ENCODE measurements at regions not wholly inside any gene's neighbourhood (a gene's known extent, or its start where the extent isn't known, plus 50 kb on each side); places are given as distances from the start of the nearest gene placed in this dataset.

DNA sequence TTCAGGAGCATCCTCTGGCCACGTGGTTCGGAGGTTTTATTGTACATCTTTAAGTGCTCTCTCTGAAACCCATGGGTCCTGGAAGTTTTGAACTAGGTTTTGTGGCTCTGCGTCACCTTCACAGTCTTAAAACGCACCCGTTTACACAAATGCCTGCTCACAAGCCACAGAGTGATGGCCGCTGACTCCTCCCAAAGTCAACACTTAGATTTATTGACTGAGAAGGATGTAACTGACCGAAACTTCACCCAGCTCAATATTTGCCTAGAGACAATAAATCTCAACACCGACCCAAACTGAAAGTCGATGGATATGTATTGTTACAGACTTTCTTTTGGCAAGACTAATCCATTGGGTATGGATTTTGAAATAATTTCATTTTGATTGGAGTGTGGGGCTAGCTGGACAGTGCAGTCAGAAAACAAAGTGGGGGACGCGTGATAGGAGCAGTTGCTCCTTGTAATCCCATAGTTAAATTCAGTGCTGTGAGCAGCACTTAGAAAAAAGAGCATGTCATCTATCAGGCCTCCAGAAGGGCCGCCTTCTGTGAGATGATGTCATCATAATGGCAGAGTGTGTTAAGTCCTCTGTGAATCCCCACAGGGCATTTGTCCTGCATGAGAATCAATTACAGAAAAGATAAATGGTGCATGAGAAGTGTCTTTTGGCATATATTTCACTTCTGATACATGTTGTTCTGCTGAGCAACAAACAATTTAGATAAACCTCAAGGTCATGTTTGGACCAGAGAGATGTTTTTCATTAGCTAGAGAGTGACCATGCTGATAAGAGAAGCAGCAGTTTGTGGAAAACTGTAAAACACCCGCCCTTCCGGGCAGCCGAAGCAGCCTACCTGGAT is 183.7 kb downstream of the INO80D start:
- no peak for DNase-seq (ENCODE audit: low read depth, low spot score)

DNA sequence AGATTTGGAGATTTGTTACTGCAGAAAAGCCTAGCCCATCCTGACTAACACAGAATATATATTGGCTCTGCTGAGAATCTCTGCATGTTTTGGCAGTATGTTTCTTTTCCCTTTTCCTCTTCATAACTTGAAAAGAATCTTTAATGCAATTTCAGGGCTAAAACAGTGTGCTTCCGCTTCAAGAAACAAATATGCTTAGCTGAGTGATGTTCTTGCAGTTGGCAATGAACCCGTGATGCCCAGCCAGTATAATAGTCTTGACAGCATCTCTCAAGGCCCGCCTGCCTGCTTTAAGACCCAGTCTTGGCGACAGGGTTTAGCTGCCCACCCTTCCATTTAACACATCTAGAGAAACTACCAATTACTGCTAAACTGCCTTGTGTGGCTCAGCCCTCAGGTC is 184.5 kb downstream of the INO80D start:
- no peak for DNase-seq (ENCODE audit: low read depth, low spot score)

DNA sequence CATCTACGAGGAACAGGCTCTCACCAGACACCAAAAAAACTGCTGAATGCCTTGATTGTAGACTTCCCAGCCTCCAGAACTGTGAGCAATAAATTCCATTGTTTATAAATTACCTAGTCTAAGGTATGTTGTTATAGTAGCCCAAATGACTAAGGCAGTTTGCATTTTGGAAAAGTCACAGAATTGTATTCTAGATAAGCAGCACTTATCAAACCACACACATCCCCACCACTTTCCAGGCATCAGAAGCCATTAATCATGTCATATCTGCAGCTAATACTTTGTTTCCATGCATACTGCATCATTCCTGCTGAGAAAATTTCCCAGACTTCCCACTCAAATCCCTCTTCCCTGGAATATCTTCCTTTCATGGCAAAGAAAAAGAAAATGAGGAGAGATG is 187.2 kb downstream of the INO80D start:
- DNase-seq (ENCODE audit: low read depth, low spot score) = no peak

DNA sequence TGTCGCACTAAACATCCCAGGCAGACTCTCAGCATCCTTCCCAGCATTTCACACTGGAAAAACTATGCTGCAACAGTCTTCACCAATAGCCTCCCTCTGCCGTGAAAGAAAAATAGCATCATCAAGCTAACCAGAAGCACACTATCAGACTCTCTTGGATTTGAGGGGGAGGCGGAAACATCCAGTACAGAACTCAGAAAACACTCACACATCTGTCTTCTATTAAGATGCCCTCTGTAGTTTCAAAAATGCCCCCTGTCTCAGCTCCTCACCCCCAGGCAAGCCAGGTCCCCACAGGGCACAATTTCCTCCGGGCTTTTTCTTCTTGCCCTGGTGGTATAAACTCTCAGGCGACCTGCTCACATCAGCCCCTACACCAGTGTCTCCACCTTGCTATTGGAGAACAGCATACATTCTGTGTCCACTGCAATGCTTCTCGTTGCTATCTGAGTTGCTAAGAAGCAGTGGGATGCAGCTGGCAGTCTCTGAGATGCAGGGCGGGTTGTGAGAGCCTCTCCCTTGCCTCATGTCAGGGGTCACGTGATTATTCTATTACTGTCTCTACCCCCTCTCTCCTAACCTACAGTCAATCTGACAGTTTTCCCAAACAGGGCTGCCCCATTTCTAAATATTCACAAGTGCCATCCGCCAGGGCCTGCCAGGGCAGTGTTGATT is 189.9 kb downstream of the INO80D start:
- no peak for DNase-seq (ENCODE audit: low read depth, low spot score)

DNA sequence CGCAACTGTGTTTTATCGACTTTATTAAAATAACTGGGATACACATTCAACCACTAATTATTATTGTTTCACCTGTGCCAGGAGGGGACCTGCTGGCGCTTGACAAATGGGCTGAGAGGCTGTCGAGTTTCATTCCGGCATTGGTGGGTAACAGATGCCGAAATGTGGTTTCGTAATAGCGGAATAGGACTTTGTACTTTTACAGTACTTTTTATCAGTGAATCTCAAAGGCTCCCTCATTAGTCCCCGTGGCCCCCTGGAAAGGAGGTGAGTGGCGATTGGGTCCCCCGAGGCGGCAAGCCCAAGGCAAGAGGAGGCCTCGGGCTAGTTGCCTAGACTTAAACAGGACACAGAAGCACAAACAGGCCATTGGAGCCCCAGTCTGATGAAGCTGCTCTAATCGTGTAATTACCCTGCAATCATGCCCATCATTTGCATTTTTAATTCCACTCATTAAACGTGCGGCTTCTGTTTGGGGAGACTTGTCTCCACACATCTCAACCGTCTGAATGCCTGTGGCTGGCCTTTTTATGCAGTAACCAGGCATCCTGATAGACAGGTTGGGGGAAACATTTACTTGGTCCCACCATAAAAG is 193.2 kb downstream of the INO80D start:
- DNase-seq (ENCODE audit: low read depth, low spot score) = no peak

DNA sequence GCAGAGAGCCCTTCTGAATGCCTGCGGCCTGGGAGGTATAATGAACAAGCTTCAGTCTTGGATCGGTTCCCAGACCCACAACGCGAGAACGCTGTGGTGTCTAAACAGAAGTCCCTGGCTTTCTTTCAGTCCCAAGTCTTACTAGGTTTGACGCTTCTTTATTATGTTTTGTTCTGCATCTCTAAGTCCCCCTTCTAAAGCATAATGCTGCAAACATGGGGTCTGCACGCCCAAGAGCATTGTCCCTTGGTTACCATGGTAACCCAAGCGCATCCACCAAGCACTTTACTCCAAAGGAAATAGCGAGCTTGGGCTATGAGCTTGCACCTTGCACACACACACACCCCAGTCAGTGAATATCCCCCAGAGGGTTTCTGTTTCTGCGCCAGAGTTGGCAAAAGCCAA is 193.7 kb downstream of the INO80D start:
- DNase-seq (ENCODE audit: low read depth, low spot score) = no peak

DNA sequence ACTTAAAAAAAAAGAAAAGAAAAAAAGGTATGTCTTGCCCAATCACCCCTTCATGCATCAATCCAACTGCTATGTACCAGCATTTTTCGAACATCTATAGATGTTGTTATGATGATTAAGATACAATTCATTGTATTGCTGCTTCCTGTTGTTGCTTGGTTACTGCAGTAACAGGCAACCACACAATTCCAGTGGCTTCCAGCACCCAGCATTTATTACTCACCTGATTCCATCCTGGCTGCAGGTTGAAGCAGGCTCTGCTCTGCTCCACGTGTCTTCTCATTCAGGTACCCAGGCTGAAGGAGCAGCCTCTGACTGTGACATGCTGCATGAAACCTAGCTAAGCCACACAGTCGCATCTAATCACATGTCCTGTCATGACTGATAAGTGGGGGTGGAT is 196.9 kb downstream of the INO80D start:
- no peak for DNase-seq (ENCODE audit: low read depth, low spot score)

DNA sequence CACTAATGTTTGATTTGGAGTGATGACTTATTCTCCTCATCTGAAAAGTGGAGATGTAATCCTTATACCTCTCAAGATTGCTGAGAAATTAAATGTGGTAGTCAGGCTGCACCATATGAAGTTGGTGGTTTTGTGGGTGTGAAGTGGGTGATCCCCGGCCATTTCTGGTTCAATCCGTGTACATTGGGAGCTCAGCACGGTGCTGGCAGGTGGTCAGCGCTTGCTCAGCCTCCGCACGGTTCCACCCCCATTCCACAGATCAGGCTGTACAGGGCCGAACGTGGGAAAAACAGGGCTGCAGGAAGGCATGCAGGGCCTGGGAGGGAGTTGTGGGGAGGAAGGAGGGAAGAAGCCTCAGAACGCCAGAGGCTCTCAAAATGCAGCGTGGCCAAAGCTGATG is 198.3 kb downstream of the INO80D start:
- no peak for DNase-seq (ENCODE audit: low read depth, low spot score)

DNA sequence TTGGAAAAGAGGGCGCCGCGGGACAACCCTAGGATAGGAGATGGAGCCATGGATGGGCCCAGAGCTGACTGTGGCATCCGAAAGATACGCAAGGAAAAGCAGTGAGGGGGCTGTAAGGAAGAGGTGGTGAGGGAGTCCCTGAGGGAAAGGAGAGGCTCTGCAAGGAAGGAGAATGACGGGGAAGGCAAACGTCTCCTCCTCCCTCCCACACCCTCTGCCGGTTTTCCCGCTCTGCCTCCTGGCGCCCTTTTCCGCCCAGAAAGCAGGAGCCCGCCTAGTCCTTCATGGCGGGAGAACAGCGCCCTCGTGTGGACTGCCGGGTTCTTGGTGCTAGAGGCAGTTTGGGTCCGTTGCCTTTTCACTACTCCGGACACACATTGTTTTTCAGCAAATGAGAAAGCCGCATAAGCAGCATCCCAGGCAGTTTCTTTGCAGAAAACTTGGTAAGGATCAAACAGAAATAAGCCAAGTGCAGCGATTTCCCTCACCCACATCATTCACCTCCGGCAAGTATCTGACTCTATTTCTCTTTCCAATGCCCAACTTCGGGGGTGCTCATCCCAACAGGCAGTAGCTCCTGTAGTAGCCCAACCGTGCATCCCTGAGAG is 200.4 kb downstream of the INO80D start:
- peak; percentile 97 for DNase-seq (ENCODE audit: low read depth, low spot score)

DNA sequence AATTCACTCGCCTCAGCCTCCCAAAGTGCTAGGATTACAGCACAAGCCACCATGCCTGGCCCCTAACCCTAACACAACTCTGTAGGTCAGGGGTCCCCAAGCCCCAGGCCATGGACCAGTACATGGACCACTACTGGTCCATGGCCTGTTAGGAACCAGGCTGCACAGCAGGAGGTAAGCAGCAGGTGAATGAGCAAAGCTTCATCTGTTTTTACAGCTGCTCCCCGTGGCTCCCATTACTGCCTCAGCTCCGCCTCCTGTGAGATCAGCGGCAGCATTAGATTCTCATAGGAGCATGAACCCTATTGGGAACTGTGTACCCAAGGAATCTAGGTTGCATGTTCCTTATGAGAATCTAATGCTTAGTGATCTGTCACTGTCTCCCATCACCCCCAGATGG is 201.7 kb downstream of the NRP2 start:
- DNase-seq (ENCODE audit: low read depth, low spot score) = no peak

DNA sequence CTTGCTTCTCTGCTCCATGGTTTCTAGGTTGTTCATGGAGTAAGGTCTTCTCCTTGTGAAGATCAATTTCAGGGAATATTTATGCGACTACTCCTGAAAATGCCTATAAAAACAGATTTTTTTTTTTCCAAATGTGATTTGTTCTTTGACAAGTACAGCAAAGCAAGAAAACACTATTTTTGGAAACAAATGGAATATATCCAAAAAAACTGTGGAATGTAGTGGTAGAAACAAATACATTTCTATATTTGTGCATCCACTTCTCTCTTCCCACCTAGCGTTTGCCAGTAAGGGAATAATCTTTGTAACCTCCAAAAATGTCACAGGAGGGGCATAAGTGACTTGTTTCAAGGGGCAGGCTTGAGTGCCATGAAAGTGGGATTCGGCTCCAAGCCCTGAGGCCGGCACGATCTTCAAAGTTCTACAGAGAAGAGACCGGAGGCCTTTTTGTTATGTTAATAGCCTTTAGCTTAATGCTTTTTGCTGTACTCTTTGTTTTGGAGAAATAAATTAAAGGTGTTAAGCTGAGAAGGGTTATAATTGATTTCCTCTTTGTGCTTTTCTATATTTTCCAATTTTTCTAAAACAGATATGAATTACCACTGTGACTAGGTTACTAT is 200.6 kb downstream of the NRP2 start:
- peak; percentile 68 for DNase-seq (ENCODE audit: low read depth, low spot score)

DNA sequence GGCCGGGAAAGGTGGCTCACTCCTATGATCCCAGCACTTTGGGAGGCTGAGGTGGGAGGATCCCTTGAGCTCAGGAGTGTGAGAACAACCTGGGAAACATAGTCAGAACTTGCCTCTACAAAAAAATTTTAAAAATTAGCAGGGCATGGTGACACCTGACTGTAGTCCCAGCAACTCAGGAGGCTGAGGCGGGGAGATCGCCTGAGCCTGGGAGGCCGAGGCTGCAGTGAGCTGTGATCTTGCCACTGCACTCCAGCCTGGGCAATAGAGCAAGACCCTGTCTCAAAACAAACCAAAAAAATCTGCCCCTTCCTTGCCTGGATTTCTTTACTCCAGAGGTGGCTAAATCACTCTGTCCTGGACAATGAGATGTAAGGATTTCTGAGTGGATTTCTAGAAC is 197.7 kb downstream of the NRP2 start:
- no peak for DNase-seq (ENCODE audit: low read depth, low spot score)

DNA sequence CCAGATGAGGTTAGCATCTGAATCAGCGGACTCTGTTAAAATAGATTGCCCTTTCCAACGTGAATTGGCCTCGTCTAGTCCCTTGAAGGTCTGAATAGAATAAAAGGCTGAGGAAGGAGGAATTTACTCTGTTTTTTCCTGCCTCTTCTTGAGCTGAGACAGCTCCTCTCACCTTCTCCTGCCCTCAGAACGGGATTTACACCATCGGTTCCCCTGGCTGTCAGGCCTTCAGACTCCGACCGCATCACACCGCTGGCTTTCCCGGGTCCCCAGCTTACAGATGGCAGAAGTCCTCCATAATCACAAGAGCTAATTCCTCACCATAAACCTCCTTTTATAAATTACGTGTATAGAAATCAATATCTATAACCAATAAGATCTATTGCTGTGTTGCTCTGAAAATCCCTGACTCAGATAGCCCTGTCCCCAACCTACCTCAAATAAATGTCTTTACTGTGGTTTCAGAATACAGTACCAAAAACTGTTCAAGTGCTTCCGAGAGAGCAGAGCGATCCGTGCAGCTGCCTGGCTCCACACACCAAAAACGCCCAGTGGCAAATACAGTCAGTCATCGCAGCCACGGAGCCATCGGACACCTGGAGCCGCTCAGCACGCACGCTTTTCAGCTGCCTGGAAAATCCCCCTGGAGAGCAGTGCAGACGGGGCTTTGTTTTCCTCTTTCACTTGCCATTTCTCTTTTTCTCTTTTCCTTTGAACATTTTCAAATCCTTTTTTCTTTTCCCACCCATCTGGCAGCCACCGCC is 196.9 kb downstream of the NRP2 start:
- no peak for DNase-seq (ENCODE audit: low read depth, low spot score)

DNA sequence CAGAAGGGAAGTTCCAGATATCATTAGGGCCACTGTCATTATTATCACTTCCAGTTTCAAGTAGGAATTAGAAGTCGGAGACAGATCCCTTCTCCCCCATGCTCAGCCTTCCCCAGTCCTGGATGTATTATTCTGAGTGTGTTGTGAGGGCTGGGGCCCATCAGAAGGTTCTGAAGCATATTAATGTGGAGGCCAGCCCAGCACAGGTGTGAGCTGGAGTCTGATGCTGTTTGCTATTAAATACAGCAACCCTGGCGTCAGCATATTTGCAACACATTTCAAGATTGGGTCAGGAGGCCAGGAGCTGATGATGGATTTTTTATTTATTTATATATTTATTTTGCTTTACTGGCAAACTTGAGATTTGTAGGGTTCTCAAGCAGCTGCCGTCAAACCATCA is 195.2 kb downstream of the NRP2 start:
- DNase-seq (ENCODE audit: low read depth, low spot score) = no peak

DNA sequence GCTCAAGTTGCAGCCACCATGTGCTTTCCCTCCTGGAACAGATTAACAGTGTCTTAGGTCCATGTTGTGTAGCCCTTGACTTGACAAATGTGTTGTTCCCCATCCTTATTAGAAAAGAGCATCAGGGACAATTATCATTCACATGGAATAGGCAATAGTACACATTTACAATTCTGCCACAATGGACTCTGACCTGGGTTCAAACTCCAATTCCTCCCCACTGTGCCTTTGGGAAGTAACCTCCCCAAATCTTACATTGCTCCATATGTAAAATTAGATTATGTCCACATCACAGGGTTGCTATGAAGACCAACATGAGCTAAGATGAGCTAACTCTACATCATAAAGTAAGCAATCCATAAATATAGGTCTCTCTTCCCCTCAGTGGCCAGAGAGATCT is 193.8 kb downstream of the NRP2 start:
- no peak for DNase-seq (ENCODE audit: low read depth, low spot score)

DNA sequence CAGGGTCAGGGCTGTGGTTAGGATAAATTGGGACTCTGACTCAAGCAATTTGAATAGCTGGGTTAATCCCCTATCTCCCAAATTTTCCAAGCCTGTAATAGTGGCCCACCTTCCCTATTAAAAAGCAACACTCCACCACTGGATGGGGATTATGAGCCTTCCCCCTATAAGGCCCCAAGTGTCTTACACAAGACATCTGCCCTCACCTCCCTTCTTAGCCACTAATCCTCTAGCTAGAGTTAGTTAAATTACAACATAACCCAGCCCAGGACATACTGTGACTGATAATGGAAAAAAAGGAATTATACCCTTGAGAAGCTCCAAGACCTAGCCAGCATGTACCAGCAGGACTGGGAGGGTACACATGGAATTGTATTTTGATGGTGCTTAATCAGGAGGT is 190.4 kb downstream of the NRP2 start:
- no peak for DNase-seq (ENCODE audit: low read depth, low spot score)

DNA sequence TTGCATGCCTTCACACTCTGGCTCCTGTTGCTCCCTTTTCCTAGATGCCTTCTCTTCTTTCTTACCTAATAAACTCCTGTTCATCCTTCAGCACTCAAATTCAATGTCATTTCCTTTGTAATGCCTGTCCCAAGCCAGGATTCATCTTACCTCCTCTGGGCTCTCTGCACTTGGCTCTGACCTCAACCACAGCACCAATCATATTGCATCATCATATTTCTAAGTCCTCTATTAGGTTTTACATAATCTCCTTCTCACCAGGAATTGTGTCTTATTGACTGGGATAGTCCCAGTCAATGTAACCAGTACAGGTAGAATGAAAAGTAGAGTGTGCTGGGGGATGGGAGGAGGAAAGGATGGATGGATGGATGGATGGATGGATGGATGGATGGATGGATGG is 187.1 kb downstream of the NRP2 start:
- DNase-seq (ENCODE audit: low read depth, low spot score) = no peak

DNA sequence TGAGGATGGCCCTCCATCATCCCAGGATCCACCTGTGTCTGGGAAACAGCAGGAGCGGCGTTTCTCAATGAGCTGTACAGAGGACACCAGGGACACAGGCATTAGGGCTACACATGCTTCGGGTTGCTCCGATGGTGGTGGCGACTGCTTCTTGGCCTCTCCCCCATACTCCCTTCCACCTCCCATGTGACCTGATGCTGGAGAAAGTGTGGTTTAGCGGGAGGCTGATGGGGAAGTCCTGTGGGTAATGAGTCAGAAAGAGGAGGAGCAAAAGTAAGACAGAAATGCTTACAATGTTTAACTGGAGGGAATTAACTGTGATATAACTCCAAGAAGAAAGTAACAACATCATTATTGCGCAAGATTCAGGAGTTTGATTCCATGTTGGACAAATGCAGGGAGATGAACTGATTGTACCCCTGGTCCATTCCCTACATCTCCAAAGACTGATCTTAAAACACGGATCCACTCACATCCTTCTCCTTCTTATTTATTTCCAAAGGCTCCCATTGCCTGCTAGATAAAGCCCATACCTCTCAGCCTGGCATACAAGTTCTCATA is 186.6 kb downstream of the NRP2 start:
- no peak for DNase-seq (ENCODE audit: low read depth, low spot score)

DNA sequence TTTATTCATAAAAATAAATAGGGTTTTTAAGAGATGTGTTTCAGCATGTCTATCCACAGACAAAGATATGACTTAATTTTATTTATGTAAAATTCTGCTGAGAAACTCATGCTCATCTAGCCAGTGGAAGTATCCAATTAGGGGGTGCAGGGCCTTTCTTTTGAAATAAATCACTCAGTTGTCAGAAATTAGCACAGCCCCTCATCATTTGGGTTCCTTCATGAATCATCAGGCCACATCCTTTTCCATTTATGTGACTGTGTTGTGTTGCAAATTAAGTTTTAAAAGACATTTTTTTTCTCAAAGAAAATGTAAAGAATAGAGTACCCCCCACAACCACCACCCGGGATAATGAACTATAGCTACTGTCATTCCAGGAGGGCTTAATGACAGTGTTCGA is 185.8 kb downstream of the NRP2 start:
- no peak for DNase-seq (ENCODE audit: low read depth, low spot score)

DNA sequence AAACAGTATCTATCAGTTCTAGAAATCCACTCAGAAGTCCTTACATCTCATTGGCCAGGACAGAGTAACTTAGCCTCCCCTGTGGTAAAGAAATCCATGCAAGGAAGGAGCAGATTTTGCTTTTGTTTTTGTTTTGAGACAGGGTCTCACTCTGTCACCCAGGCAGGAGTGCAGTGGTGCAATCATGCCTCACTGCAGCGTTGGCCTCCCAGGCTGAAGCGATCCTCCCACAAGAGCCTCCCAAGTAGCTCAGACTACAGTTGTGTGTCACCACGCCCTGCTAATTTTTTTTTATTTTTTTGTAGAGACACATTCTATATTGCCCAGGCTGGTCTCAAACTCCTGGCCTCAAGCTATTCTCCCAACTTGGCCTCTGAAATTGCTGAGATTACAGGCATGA is 185.1 kb downstream of the NRP2 start:
- DNase-seq (ENCODE audit: low read depth, low spot score) = no peak

DNA sequence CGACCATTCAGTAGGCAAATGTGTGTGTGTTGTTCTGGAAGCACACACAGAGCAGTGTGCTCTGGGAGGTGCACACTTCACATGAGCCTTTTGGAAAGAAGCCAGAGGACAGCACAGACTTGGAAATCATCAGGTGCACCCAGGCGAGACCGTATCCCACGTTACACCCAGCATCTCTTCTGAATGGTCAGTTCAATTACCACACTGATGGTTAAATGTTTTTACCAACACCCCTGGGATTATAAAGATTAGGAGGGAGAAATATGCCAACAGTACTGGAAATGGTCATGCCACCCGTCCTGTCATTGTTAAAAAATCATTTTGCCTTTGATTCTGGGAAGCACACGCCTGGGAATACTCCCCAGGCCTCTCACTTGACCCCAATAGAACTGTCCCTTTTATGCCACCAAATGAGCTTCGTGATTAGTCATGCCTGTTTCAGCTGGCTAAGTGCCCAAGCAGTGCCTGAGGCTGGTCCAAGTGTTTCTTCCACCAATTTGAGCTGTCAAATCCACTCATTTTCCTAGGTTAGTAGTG is 183.7 kb downstream of the NRP2 start:
- no peak for DNase-seq (ENCODE audit: low read depth, low spot score)
